Type B pancreatic cell (in vitro differentiated cells): ENCODE measurements at regions not wholly inside any gene's neighbourhood (a gene's known extent, or its start where the extent isn't known, plus 50 kb on each side); places are given as distances from the start of the nearest gene placed in this dataset.

Experiments
- DNase-seq: peaks from one replicate; pipeline ENCODE4 v3.0.0; 2021; ENCODE audit warnings: mixed read lengths; ENCODE audit not compliant: unreplicated experiment; ENCODE audit errors: extremely low spot score
- H3K27ac Mint-ChIP-seq: 2 replicates; pipeline ENCODE4 v1.8.0; 2021; ENCODE audit warnings: mild to moderate bottlenecking, mixed read lengths
- H3K27me3 Mint-ChIP-seq: 2 replicates; pipeline ENCODE4 v1.8.0; 2021; ENCODE audit warnings: mixed read lengths
- H3K36me3 Mint-ChIP-seq: 2 replicates; pipeline ENCODE4 v1.8.0; 2021; ENCODE audit warnings: mixed read lengths
- H3K4me1 Mint-ChIP-seq: one replicate; pipeline ENCODE4 v1.8.0; 2021; ENCODE audit warnings: mixed read lengths; ENCODE audit not compliant: unreplicated experiment
- H3K4me3 Mint-ChIP-seq: 2 replicates; pipeline ENCODE4 v1.8.0; 2021; ENCODE audit warnings: mild to moderate bottlenecking, mixed read lengths
- H3K9me3 Mint-ChIP-seq: 2 replicates; pipeline ENCODE4 v1.8.0; 2021; ENCODE audit warnings: mixed read lengths
- CTCF ChIP-seq: fragments of 200-600 bp; sonication (generic); conservative IDR thresholded peaks from 2 replicates; pipeline ENCODE4 v1.5.0; 2021; ENCODE audit warnings: antibody characterized with exemption, mild to moderate bottlenecking

DNA sequence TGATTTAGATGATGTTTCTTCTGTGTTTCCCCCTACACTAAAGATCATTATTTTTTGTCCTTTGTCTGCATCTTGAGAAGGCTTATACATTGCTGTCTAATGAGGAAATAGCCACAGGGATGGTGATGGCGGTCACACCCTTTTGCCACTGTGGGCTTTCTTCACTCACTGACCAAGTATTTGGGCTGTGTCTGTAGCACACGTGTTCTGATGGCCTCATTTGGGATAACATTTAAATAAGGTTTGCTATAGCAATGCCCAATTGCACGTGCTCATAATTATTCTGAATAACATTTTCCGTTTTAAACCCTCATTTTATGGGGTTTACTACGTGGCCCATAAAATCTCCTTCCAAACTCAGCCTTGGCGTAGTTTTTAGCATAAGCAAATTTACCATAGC lies 230.3 kb upstream of the PRICKLE1 start:
- H3K9me3 Mint-ChIP-seq = no peaks in the 10 kb centered on the region
- TF ChIP-seq CTCF = no peak
- no peaks in the 10 kb centered on the region for H3K27me3 Mint-ChIP-seq
- no peak overlapping the region for H3K4me3 Mint-ChIP-seq
- no peak for DNase-seq
- H3K27ac Mint-ChIP-seq = no peak overlapping the region
- no peaks in the 10 kb centered on the region for H3K36me3 Mint-ChIP-seq
- H3K4me1 Mint-ChIP-seq = no peaks in the 10 kb centered on the region

GRCh38 chr12:42815068-42815467 lies 225.5 kb upstream of the PRICKLE1 start:
- H3K27ac Mint-ChIP-seq = no peak overlapping the region
- H3K9me3 Mint-ChIP-seq = no peaks in the 10 kb centered on the region
- no peak overlapping the region for H3K4me3 Mint-ChIP-seq
- H3K36me3 Mint-ChIP-seq = no peaks in the 10 kb centered on the region
- H3K4me1 Mint-ChIP-seq = no peaks in the 10 kb centered on the region
- H3K27me3 Mint-ChIP-seq = no peaks in the 10 kb centered on the region
- no peak for DNase-seq
- no peak for TF ChIP-seq CTCF

GRCh38 chr12:42812871-42813270 lies 223.3 kb upstream of the PRICKLE1 start:
- no peak for TF ChIP-seq CTCF
- H3K4me1 Mint-ChIP-seq = peaks cover 7% of the 10 kb centered on the region
- H3K36me3 Mint-ChIP-seq = no peaks in the 10 kb centered on the region
- no peak overlapping the region for H3K4me3 Mint-ChIP-seq
- no peaks in the 10 kb centered on the region for H3K27me3 Mint-ChIP-seq
- DNase-seq = no peak
- H3K9me3 Mint-ChIP-seq = no peaks in the 10 kb centered on the region
- no peak overlapping the region for H3K27ac Mint-ChIP-seq

GRCh38 chr12:42812086-42812485 lies 222.5 kb upstream of the PRICKLE1 start:
- Mint-ChIP-seq H3K4me3 (no peak overlapping the region), H3K36me3 (no peaks in the 10 kb centered on the region), H3K9me3 (no peaks in the 10 kb centered on the region), H3K4me1 (peaks cover 12% of the 10 kb centered on the region), H3K27ac (no peak overlapping the region), H3K27me3 (no peaks in the 10 kb centered on the region)
- TF ChIP-seq CTCF = no peak
- DNase-seq = no peak

DNA sequence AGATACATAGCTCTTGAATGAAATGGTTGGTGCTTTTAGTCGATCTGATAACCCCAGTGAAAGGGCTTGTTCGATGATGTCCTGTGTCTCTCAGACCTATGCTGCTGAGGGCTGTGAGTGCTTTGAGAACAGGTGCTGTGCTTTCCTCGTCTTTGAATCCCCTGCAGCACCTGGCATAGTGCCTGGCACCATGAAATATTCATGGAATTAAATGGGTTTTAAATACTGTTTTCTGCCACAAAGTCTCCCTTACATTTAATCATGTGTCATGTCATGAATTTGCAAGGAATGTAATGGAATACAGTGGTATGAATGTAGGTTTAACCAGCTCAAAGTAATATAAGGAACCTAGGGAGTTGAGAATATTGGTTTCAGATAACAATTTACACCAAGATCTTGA lies 220.5 kb upstream of the PRICKLE1 start:
- H3K4me3 Mint-ChIP-seq = no peak overlapping the region
- no peak for DNase-seq
- TF ChIP-seq CTCF = no peak
- no peak overlapping the region for H3K27ac Mint-ChIP-seq
- H3K27me3 Mint-ChIP-seq = no peaks in the 10 kb centered on the region
- peaks cover 6% of the 10 kb centered on the region for H3K9me3 Mint-ChIP-seq
- no peaks in the 10 kb centered on the region for H3K36me3 Mint-ChIP-seq
- H3K4me1 Mint-ChIP-seq = peaks cover 12% of the 10 kb centered on the region

DNA sequence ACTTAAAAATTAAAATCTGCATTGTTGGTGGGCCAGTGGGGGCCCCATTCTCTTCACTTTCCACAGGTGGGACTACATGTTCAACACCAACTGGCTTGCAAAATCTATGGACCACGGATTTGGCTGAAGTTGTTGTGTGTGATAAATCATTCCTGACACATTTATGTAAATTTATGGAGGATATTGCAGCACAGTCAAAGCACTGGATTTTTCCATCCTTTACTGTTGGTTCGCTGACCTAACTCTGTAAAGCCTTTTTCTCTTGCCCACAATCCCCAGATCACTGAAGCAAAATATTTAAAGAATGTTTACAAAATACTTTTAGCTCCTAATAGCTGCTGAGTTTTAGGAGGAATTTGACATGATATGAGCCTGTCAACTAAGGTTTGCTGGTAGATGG lies 219.7 kb upstream of the PRICKLE1 start:
- H3K9me3 Mint-ChIP-seq = peaks cover 8% of the 10 kb centered on the region
- no peak overlapping the region for H3K27ac Mint-ChIP-seq
- DNase-seq = no peak
- TF ChIP-seq CTCF = no peak
- H3K36me3 Mint-ChIP-seq = no peaks in the 10 kb centered on the region
- no peak overlapping the region for H3K4me3 Mint-ChIP-seq
- no peaks in the 10 kb centered on the region for H3K27me3 Mint-ChIP-seq
- peaks cover 12% of the 10 kb centered on the region for H3K4me1 Mint-ChIP-seq
